ENCODE measurements at regions not wholly inside any gene's neighbourhood (a gene's known extent, or its start where the extent isn't known, plus 50 kb on each side); places are given as distances from the start of the nearest gene placed in this dataset.
A peak's percentile ranks its signal among the peaks of the same experiment; 100 is the strongest.

- no peak for DNase-seq
- intact Hi-C loops (cut with DNase I): no loop called here
These were observed 106.5 kb downstream of the CDH26 start for GRCh38 chr20:60064554-60065196.

- intact Hi-C loops (cut with DNase I): no loop called here
- no peak for DNase-seq
These were observed 107.7 kb downstream of the CDH26 start for GRCh38 chr20:60065741-60066437.

GRCh38 chr20:60066438-60066823 is 108.2 kb downstream of the CDH26 start:
- DNase-seq: no peak

GRCh38 chr20:60068509-60068908 is 110.3 kb downstream of the CDH26 start:
- DNase-seq: no peak
- intact Hi-C loops (cut with DNase I): no loop called here

More at GRCh38 chr20:60066438-60066823, 108.2 kb downstream of the CDH26 start:
- intact Hi-C loops (cut with DNase I): no loop called here

DNA sequence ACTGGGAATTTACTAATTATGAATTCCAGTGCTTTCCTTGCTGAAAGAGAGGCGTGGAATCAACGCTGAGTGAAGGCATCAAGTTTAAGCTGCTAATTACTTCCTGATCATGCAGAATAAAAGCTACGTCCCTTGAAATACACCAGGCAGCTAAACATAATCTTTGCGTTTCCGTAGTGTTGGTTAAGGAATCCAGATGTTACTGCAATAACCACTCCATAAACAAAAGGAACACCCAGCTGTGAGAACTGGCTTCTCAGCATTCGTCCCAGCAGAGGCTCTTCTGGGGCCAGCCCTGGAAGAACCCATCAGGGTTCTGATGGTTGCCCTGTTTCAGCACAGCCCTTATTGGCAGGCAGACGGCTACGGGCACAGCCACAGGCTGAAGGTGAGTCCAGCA is 111.4 kb downstream of the CDH26 start:
- intact Hi-C loops (cut with DNase I): no loop called here
- peak in 1 of 10 donors; percentile 34 for DNase-seq

- no peak for DNase-seq
These were observed 112.6 kb downstream of the CDH26 start for GRCh38 chr20:60070791-60071190.

GRCh38 chr20:60071965-60072364 is 113.7 kb downstream of the CDH26 start:
- intact Hi-C loops (cut with DNase I): no loop called here
- no peak for DNase-seq

More at GRCh38 chr20:60070791-60071190, 112.6 kb downstream of the CDH26 start:
- intact Hi-C loops (cut with DNase I): no loop called here

DNA sequence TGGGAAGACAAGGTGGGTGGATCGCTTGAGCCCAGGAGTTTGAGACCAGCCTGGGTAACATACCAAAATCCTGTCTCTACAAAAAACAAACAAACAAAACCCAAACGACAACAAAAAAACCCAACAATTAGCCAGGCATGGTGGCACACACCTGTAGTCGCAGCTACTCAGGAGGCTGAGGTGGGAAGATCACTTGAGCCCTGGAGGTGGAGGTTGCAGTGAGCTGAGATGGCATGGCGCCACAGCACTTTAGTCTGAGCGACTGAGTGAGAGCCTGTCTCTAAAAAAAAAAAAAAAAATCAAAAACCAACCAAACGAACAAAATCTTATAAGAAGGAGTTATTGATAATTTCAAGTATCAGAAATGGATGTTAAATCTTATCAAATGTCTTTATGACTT is 114.9 kb downstream of the CDH26 start:
- DNase-seq: no peak

GRCh38 chr20:60073504-60073903 is 115.3 kb downstream of the CDH26 start:
- DNase-seq: no peak
- intact Hi-C loops (cut with DNase I): no loop called here

More for the DNA sequence above, 114.9 kb downstream of the CDH26 start:
- intact Hi-C loops (cut with DNase I): no loop called here

DNA sequence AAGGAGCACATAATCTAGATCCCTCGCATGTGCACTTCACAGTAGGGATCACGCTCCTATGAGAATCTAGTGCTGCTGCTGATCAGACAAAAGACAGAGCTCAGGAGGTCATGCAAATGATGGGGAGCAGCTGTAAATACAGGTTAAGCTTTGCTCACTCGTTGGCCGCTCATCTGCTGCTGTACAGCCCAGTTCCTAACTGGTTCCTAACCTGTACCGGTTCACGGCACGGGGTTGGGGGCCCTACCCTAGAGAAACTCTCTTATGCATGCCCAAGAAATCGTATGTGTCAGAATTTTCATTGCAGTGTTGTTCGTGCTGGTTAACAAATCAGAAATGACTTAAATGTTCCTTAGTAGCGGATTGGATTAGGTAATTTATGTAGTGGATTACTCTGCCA is 116.1 kb downstream of the CDH26 start:
- intact Hi-C loops (cut with DNase I): no loop called here
- DNase-seq: peak in 1 of 10 donors; percentile 47

GRCh38 chr20:60078351-60079250 is 120.4 kb downstream of the CDH26 start:
- DNase-seq: peak in 2 of 10 donors; percentile 69 to 73
- intact Hi-C loops (cut with DNase I): no loop called here

DNA sequence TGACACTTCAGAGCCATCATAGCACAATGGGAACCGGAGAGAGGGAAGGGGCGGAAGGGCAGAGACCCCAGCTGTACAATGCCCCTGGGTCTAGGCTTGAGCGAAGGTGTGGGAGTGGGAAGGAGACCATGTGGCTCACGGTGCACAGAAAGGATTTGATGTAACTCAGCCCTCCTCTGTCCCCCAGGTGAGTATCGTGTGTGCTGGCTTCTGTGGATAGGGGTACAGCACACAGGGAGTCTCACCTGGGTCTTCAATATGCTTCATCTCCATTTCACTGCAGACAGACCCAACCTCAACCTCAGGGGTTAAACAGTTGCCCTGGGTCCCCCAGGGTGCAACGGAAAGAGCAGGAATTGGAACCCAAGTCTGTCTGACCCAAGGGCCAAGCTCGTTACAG is 122.2 kb downstream of the CDH26 start:
- intact Hi-C loops (cut with DNase I): no loop called here
- peak in 1 of 10 donors; percentile 22 for DNase-seq

GRCh38 chr20:60085551-60086132 is 127.4 kb downstream of the CDH26 start:
- intact Hi-C loops (cut with DNase I): no loop called here
- peak in 6 of 10 donors; percentile 24 to 88 (median 70) for DNase-seq

DNA sequence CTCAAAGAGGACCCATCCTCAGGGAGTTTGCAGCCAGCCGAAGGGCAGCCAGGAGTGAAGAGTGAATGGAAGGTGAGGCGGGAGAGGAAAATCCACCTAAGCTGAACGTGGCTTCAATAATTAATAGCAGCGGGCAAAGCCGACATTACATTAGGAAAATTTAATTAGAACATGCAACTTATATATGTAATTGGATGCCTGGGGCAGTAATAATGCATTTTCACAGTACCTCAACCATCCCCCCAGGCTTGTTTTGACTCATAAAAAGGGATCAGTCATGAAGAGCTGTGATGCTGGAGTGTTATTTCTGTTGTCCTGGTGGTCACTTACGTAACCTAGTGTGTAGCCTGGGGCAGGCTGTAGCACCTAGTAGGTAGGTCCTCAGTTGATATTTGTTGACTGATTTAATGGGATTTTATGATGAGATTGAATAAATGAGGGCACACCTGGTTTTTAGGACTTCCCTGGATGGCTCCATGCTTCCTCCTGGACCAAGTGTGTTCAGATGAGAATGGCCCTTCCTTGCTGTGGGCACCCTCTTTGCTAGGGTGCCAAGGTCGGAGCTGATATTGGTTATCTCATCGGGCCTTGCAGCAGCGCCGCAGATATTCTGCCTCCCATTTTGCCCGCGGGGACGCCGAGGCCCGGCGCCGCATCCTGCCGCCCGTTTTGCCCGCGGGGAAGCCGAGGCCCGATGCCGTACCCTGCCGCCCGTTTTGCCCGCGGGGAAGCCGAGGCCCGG is 128.8 kb downstream of the CDH26 start:
- intact Hi-C loops (cut with DNase I): no loop called here
- DNase-seq: no peak

DNA sequence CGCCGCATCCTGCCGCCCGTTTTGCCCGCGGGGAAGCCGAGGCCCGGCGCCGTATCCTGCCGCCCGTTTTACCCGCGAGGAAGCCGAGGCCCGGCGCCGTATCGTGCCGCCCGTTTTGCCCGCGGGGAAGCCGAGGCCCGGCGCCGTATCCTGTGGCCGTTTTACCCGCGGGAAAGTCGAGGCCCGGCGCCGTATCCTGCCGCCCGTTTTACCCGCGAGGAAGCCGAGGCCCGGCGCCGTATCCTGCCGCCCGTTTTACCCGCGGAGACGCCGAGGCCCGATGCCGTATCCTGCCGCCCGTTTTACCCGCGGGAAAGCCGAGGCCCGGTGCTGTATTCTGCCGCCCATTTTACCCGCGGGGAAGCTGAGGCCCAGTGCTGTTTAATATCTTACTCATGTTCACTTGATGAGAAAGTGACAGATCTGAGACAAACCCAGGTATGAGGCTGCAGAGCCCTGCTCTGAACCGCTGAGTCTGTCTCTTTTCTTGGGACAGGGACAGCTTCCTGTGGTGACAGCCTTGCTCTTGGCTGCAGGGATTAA is 129.4 kb downstream of the CDH26 start:
- intact Hi-C loops (cut with DNase I): no loop called here
- DNase-seq: peak in 3 of 10 donors; percentile 21 to 81 (median 26)

DNA sequence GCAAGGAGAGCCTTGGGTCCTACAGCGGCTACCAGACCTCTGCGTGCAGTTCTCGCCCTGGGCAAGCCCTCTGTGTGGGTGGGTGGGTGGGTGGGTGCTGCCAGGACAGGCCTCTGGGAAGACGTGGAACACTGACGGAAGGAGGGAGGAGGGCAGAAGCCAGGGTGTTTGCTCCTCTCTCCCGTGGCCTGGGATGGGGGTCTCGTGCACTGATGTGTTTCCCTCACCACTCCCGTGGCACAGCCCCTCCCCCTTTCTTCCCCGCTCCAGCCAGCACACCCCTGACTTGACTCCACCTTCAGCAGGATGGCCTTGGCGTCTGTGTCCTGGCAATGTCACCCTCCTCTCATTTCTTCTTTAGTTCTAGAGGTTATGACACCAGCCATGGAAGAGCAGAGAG is 130.0 kb downstream of the CDH26 start:
- intact Hi-C loops (cut with DNase I): no loop called here
- no peak for DNase-seq

- intact Hi-C loops (cut with DNase I): no loop called here
- DNase-seq: no peak
These were observed 132.4 kb downstream of the CDH26 start for GRCh38 chr20:60090631-60091030.

GRCh38 chr20:60091305-60091704 is 133.1 kb downstream of the CDH26 start:
- DNase-seq: no peak
- intact Hi-C loops (cut with DNase I): no loop called here

DNA sequence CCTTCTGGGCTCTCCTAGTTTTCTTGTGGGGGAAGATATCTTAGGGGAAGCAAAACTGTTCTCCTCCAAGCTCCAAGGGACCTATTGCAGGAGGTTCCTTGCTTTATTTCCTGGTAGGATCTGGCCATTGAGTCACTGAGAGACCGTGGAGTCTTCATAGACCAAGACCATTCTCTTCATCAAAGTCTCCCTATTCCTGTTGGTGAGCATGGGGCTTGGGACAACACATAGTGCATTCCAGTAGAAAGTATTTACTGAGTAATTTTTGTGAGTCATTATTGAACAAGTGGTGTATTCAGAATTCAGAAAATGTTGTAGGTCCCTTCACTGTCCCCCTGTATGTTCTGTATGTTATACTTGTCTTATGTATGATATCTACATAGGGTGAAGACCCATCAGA is 133.6 kb downstream of the CDH26 start:
- intact Hi-C loops (cut with DNase I): no loop called here
- no peak for DNase-seq

- intact Hi-C loops (cut with DNase I): no loop called here
- no peak for DNase-seq
These were observed 134.5 kb downstream of the CDH26 start for GRCh38 chr20:60092729-60093128.

All from posterior cingulate gyrus (tissue), 11 donors.